Hepatocyte (in vitro differentiated cells): ENCODE measurements at regions not wholly inside any gene's neighbourhood (a gene's known extent, or its start where the extent isn't known, plus 50 kb on each side); places are given as distances from the start of the nearest gene placed in this dataset.

Experiments used
- DNase-seq: peaks from one replicate; pipeline ENCODE4 v3.0.0-alpha.2; 2016; ENCODE audit warnings: low spot score
- H2AFZ ChIP-seq: fragments of 200-600 bp; sonication (generic); 2 replicates; pipeline ENCODE4 v1.6.0; 2016; ENCODE audit warnings: antibody characterized with exemption, mild to moderate bottlenecking
- H3K27ac ChIP-seq: fragments of 200-600 bp; sonication (generic); 2 replicates; pipeline ENCODE4 v1.5.1; 2016; ENCODE audit warnings: mild to moderate bottlenecking
- H3K27me3 ChIP-seq: fragments of 200-600 bp; sonication (generic); 2 replicates; pipeline ENCODE4 v1.6.1; 2016
- H3K36me3 ChIP-seq: fragments of 200-600 bp; sonication (generic); replicated peaks from 2 replicates; pipeline ENCODE4 v1.5.1; 2016; ENCODE audit warnings: low read depth; ENCODE audit not compliant: insufficient read depth
- H3K4me1 ChIP-seq: fragments of 200-600 bp; sonication (generic); 2 replicates; pipeline ENCODE4 v1.5.1; 2016; ENCODE audit warnings: mild to moderate bottlenecking, moderate library complexity; ENCODE audit not compliant: insufficient read depth
- H3K4me2 ChIP-seq: fragments of 200-600 bp; sonication (generic); 2 replicates; pipeline ENCODE4 v1.6.0; 2016
- H3K4me3 ChIP-seq: fragments of 200-600 bp; sonication (generic); 2 replicates; pipeline ENCODE4 v1.5.1; 2016; ENCODE audit warnings: mild to moderate bottlenecking
- H3K79me2 ChIP-seq: fragments of 200-600 bp; sonication (generic); 2 replicates; pipeline ENCODE4 v1.6.0; 2017; ENCODE audit warnings: mild to moderate bottlenecking
- H3K9me2 ChIP-seq: fragments of 200-600 bp; sonication (generic); replicated peaks from 2 replicates; pipeline ENCODE4 v1.6.0; 2017; ENCODE audit warnings: mild to moderate bottlenecking; ENCODE audit not compliant: insufficient read depth
- H3K9me3 ChIP-seq: fragments of 200-600 bp; sonication (generic); 2 replicates; pipeline ENCODE4 v1.5.1; 2016; ENCODE audit warnings: low read depth, mild to moderate bottlenecking
- H4K20me1 ChIP-seq: fragments of 200-600 bp; sonication (generic); 2 replicates; pipeline ENCODE4 v1.6.0; 2016; ENCODE audit warnings: mild to moderate bottlenecking; ENCODE audit not compliant: insufficient read depth, poor library complexity, severe bottlenecking
- CTCF ChIP-seq: fragments of 200-600 bp; sonication (generic); IDR thresholded peaks from 2 replicates; pipeline ENCODE4 v1.5.1; 2016; ENCODE audit warnings: antibody characterized with exemption, mild to moderate bottlenecking; ENCODE audit not compliant: poor library complexity
- EZH2 ChIP-seq: fragments of 200-600 bp; sonication (generic); IDR thresholded peaks from 2 replicates; pipeline ENCODE4 v1.6.1; 2016; ENCODE audit warnings: antibody characterized with exemption, mild to moderate bottlenecking, borderline replicate concordance
- EZH2phosphoT487 ChIP-seq: fragments of 200-600 bp; sonication (generic); IDR thresholded peaks from one replicate; pipeline ENCODE4 v1.6.1; 2018; ENCODE audit warnings: antibody characterized with exemption, mild to moderate bottlenecking, low read depth, moderate library complexity; ENCODE audit not compliant: unreplicated experiment, severe bottlenecking
- WGBS: methylation state at CpG from one replicate; pipeline ENCODE4 v1.1.6; 2016; ENCODE audit warnings: low lambda C conversion rate; ENCODE audit errors: missing lambda C conversion rate; 5-methylcytosine and 5-hydroxymethylcytosine counted together

GRCh38 chr1:30650038-30650967 is 73.1 kb downstream of the MATN1 start:
- no peak for DNase-seq
- 75% methylated on average over 13 of the region's 13 CpGs for WGBS
- no peaks in the 10 kb centered on the region for H3K79me2 ChIP-seq
- no peaks in the 10 kb centered on the region for H3K9me3 ChIP-seq
- H4K20me1 ChIP-seq, result no peaks in the 10 kb centered on the region
- no peak overlapping the region for H2AFZ ChIP-seq
- no peaks in the 10 kb centered on the region for H3K9me2 ChIP-seq
- H3K27me3 ChIP-seq, result peaks cover 8% of the 10 kb centered on the region
- H3K4me2 ChIP-seq, result no peak overlapping the region
- no peaks in the 10 kb centered on the region for H3K36me3 ChIP-seq
- no peak overlapping the region for H3K27ac ChIP-seq
- H3K4me3 ChIP-seq, result no peak overlapping the region
- H3K4me1 ChIP-seq, result no peaks in the 10 kb centered on the region
- TF ChIP-seq EZH2, result no peak
- no peak for TF ChIP-seq CTCF
- TF ChIP-seq EZH2phosphoT487, result no peak

GRCh38 chr1:30649321-30649991 is 73.9 kb downstream of the MATN1 start:
- Histone ChIP-seq H3K4me3 (no peak overlapping the region), H4K20me1 (no peaks in the 10 kb centered on the region), H3K9me2 (no peaks in the 10 kb centered on the region), H3K9me3 (no peaks in the 10 kb centered on the region), H3K27ac (no peak overlapping the region), H2AFZ (no peak overlapping the region), H3K4me2 (no peak overlapping the region), H3K4me1 (no peaks in the 10 kb centered on the region), H3K36me3 (no peaks in the 10 kb centered on the region), H3K79me2 (no peaks in the 10 kb centered on the region), H3K27me3 (peaks cover 9% of the 10 kb centered on the region)
- TF ChIP-seq CTCF (no peak), EZH2 (no peak), EZH2phosphoT487 (no peak)
- DNase-seq, result no peak
- 72% methylated on average over 8 of the region's 8 CpGs for WGBS

- TF ChIP-seq EZH2 (no peak), EZH2phosphoT487 (no peak), CTCF (no peak)
Measured at GRCh38 chr1:30648408-30649000, 74.9 kb downstream of the MATN1 start.

More at GRCh38 chr1:30648408-30649000, 74.9 kb downstream of the MATN1 start:
- no peaks in the 10 kb centered on the region for H3K9me2 ChIP-seq
- no peak overlapping the region for H3K4me3 ChIP-seq
- H3K79me2 ChIP-seq, result no peaks in the 10 kb centered on the region
- no peak for DNase-seq
- H3K4me2 ChIP-seq, result no peak overlapping the region
- WGBS, result 80% methylated on average over 9 of the region's 9 CpGs
- H2AFZ ChIP-seq, result no peak overlapping the region
- peaks cover 18% of the 10 kb centered on the region for H3K27me3 ChIP-seq
- H4K20me1 ChIP-seq, result no peaks in the 10 kb centered on the region
- no peaks in the 10 kb centered on the region for H3K4me1 ChIP-seq
- no peaks in the 10 kb centered on the region for H3K9me3 ChIP-seq
- H3K36me3 ChIP-seq, result no peaks in the 10 kb centered on the region
- H3K27ac ChIP-seq, result no peak overlapping the region
